Tibial nerve (tissue), 4 donors: ENCODE measurements at regions not wholly inside any gene's neighbourhood (a gene's known extent, or its start where the extent isn't known, plus 50 kb on each side); places are given as distances from the start of the nearest gene placed in this dataset.

Source experiments
- EP300 ChIP-seq, 2 donors: sonication (generic); formaldehyde crosslinking; IDR thresholded peaks; one replicate each; pipeline ENCODE4 v1.6.1; 2017; ENCODE audit warnings: antibody characterized with exemption in 2 of 2, mild to moderate bottlenecking in 1 of 2
- POLR2A ChIP-seq, 2 donors: fragments of 450-650 bp; IDR thresholded peaks; one replicate each; pipeline ENCODE4 v1.6.1; 2017; ENCODE audit warnings: antibody characterized with exemption in 2 of 2, mild to moderate bottlenecking in 2 of 2, moderate library complexity in 2 of 2
- TF ChIP-seq, protein P1 (sequence below), 5 experiments: fragments of 200-600 bp in 3 of 5; fragments of 450-650 bp in 2 of 5; sonication (generic) in 3 of 5; IDR thresholded peaks; one replicate each; pipeline ENCODE4 v1.5.1; 2016 to 2019; ENCODE audit warnings: antibody characterized with exemption in 5 of 5, mild to moderate bottlenecking in 3 of 5, moderate library complexity in 2 of 5

DNA sequence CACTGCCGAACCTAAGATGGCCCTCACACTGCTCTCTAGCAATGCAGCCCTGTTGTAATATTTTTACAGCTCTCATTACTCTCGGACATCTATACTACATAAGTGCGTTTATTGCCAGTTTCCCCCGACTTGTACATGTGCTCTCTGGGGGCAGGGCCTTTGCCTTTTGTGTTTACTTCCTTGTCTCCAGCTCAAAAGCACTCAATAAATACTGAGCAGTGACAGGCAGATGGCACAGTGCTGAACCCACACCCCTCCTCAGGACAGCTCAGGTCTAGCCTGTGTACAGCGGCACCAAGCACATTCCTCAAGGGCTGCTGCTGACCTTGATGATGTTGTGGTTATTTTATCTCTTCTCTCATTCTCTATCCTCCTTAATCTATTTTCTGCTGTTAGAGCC, 68.0 kb upstream of the ELMO1 start:
- TF ChIP-seq POLR2A (IDR thresholded peaks at IDR 0.05) = no peak
- TF ChIP-seq, protein P1, sequence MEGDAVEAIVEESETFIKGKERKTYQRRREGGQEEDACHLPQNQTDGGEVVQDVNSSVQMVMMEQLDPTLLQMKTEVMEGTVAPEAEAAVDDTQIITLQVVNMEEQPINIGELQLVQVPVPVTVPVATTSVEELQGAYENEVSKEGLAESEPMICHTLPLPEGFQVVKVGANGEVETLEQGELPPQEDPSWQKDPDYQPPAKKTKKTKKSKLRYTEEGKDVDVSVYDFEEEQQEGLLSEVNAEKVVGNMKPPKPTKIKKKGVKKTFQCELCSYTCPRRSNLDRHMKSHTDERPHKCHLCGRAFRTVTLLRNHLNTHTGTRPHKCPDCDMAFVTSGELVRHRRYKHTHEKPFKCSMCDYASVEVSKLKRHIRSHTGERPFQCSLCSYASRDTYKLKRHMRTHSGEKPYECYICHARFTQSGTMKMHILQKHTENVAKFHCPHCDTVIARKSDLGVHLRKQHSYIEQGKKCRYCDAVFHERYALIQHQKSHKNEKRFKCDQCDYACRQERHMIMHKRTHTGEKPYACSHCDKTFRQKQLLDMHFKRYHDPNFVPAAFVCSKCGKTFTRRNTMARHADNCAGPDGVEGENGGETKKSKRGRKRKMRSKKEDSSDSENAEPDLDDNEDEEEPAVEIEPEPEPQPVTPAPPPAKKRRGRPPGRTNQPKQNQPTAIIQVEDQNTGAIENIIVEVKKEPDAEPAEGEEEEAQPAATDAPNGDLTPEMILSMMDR (IDR thresholded peaks at IDR 0.05) = no peak
- no peak for TF ChIP-seq EP300 (IDR thresholded peaks at IDR 0.05)
